ENCODE measurements at regions not wholly inside any gene's neighbourhood (a gene's known extent, or its start where the extent isn't known, plus 50 kb on each side); places are given as distances from the start of the nearest gene placed in this dataset.

DNA sequence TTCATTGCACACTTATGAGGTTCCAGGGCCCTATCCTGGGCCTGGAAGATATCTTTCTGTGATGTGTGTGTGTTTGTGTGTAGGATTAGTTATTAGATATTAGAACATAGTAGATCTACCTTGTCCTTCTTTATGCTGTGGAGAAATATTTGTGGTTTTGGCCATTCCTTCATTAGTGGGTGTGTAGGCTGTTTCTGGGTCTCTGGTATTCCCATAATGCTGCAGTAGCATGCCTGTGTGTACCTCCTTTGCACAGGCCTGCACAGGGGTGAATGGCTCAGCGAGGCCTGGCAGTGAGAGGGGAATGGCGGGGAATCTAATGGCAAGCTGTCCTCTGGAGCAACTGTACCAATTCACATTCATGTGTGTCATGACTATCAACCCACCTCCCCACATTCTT, 125.8 kb upstream of the MRPS22 start:
- no peak for TF ChIP-seq EZH2 (IDR thresholded peaks at IDR 0.05; ENCODE audit: low read length, unreplicated experiment)
- TF ChIP-seq, protein P1, sequence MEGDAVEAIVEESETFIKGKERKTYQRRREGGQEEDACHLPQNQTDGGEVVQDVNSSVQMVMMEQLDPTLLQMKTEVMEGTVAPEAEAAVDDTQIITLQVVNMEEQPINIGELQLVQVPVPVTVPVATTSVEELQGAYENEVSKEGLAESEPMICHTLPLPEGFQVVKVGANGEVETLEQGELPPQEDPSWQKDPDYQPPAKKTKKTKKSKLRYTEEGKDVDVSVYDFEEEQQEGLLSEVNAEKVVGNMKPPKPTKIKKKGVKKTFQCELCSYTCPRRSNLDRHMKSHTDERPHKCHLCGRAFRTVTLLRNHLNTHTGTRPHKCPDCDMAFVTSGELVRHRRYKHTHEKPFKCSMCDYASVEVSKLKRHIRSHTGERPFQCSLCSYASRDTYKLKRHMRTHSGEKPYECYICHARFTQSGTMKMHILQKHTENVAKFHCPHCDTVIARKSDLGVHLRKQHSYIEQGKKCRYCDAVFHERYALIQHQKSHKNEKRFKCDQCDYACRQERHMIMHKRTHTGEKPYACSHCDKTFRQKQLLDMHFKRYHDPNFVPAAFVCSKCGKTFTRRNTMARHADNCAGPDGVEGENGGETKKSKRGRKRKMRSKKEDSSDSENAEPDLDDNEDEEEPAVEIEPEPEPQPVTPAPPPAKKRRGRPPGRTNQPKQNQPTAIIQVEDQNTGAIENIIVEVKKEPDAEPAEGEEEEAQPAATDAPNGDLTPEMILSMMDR (conservative IDR thresholded peaks at IDR 0.05; ENCODE audit: low read depth, low read length) = no peak
- TF ChIP-seq EZH2phosphoT487 (IDR thresholded peaks at IDR 0.05; ENCODE audit: borderline replicate concordance, low read length) = no peak
